Panc1 (cell line): ENCODE measurements at regions not wholly inside any gene's neighbourhood (a gene's known extent, or its start where the extent isn't known, plus 50 kb on each side); places are given as distances from the start of the nearest gene placed in this dataset.

ENCODE experiments used
- ATAC-seq: fragments of 200-7000 bp; cut with Tn5 transposase; 2 replicates; pipeline ENCODE4 v1.9.1; 2020; ENCODE audit warnings: mild to moderate bottlenecking, moderate library complexity
- BruUV-seq: library from RNA; stranded (reverse); fragments of 400-500 nt; replicated peaks from 2 replicates; lab custom pipeline; 2021; lab: Mats Ljungman, UMichigan
- CTCF ChIA-PET: fragments of 300-600 bp; sonication (Branson Sonifier 250); formaldehyde crosslinking; loops from one replicate; lab custom pipeline; 2022; ENCODE audit warnings: antibody characterized with exemption; lab: Charles Lee
- POLR2A ChIA-PET: fragments of 300-600 bp; sonication (Branson Sonifier 250); formaldehyde crosslinking; loops from one replicate; lab custom pipeline; 2022; ENCODE audit warnings: antibody characterized with exemption; lab: Charles Lee
- DNase-seq: peaks from one replicate; pipeline ENCODE4 v3.0.0-alpha.2; 2010; ENCODE audit warnings: low read depth, low spot score
- H3K27ac ChIP-seq: 2 replicates; pipeline ENCODE4 v1.5.1; 2011; ENCODE audit warnings: mild to moderate bottlenecking, low read length, inconsistent platforms
- H3K27me3 ChIP-seq: fragments of 200-500 bp; sonication (Bioruptor generic); 2 replicates; pipeline ENCODE4 v1.6.0; 2014; ENCODE audit warnings: low read length, inconsistent platforms; ENCODE audit not compliant: control insufficient read depth, insufficient read depth
- H3K36me3 ChIP-seq: fragments of 200-500 bp; sonication (Bioruptor generic); 2 replicates; pipeline ENCODE4 v1.5.1; 2014; ENCODE audit warnings: inconsistent platforms, mild to moderate bottlenecking, low read length, moderate library complexity; ENCODE audit not compliant: control insufficient read depth, insufficient read depth
- H3K4me1 ChIP-seq: 2 replicates; pipeline ENCODE4 v1.5.1; 2011; ENCODE audit warnings: inconsistent platforms, mild to moderate bottlenecking, low read length, moderate library complexity; ENCODE audit not compliant: control insufficient read depth, insufficient read depth
- H3K4me3 ChIP-seq, 2 experiments: 2 replicates each; pipeline ENCODE4 v1.5.1; 2011 to 2012; ENCODE audit warnings: low read depth in 2 of 2, low read length in 2 of 2, mild to moderate bottlenecking in 2 of 2, inconsistent platforms in 1 of 2, moderate library complexity in 1 of 2
- H3K9me3 ChIP-seq: fragments of 200-500 bp; sonication (Bioruptor generic); 2 replicates; pipeline ENCODE4 v1.5.1; 2014; ENCODE audit warnings: low read depth, mild to moderate bottlenecking, inconsistent platforms, low read length, moderate library complexity; ENCODE audit not compliant: control insufficient read depth, insufficient read depth
- POLR2AphosphoS5 ChIP-seq: IDR thresholded peaks from 2 replicates; pipeline ENCODE4 v1.6.1; 2012; ENCODE audit warnings: mild to moderate bottlenecking, low read depth, low read length, moderate library complexity
- SIN3A ChIP-seq: IDR thresholded peaks from 2 replicates; pipeline ENCODE4 v1.6.1; 2012; ENCODE audit warnings: low read depth, mild to moderate bottlenecking, low read length, moderate library complexity, borderline replicate concordance; ENCODE audit not compliant: insufficient read depth
- TCF7L2 ChIP-seq: IDR thresholded peaks from 2 replicates; pipeline ENCODE4 v1.6.1; 2011; ENCODE audit warnings: mild to moderate bottlenecking, low read depth, low read length, inconsistent platforms
- in situ Hi-C: cut with HindIII; loops from 2 replicates; pipeline ENCODE4 v1.10.0; 2016; ENCODE audit warnings: low sequenced_read_pairs, low pct_unique_long_range_greater_than_20kb
- intact Hi-C: fragments of 100-400 bp; cut with micrococcal nuclease; formaldehyde crosslinking; loops from one replicate; pipeline ENCODE4 v1.10.0; 2022; ENCODE audit not compliant: unreplicated experiment
- TF ChIP-seq, protein P1 (sequence below), 2 experiments: IDR thresholded peaks; 2 replicates each; pipeline ENCODE4 v1.6.1; 2011 to 2012; ENCODE audit warnings: low read depth in 2 of 2, control low read depth in 1 of 2, low read length in 1 of 2, mild to moderate bottlenecking in 1 of 2, moderate library complexity in 1 of 2; ENCODE audit not compliant: insufficient read depth in 1 of 2
- TF ChIP-seq, protein P2 (sequence below): fragments of 450-650 bp; IDR thresholded peaks from 2 replicates; pipeline ENCODE4 v1.5.1; 2017; ENCODE audit warnings: mild to moderate bottlenecking

GRCh38 chr5:54748527-54748926 is 231.0 kb downstream of the SNX18 start:
- Histone ChIP-seq H3K36me3 (no peaks in the 10 kb centered on the region), H3K9me3 (no peaks in the 10 kb centered on the region), H3K4me3 (no peak overlapping the region), H3K27me3 (no peaks in the 10 kb centered on the region), H3K27ac (no peak overlapping the region), H3K4me1 (no peaks in the 10 kb centered on the region)
- POLR2A ChIA-PET, result no interaction called here
- intact Hi-C loops, result no loop called here
- ATAC-seq (no peak), DNase-seq (no peak)
- no TSS peak for BruUV-seq
- TF ChIP-seq, protein P1, sequence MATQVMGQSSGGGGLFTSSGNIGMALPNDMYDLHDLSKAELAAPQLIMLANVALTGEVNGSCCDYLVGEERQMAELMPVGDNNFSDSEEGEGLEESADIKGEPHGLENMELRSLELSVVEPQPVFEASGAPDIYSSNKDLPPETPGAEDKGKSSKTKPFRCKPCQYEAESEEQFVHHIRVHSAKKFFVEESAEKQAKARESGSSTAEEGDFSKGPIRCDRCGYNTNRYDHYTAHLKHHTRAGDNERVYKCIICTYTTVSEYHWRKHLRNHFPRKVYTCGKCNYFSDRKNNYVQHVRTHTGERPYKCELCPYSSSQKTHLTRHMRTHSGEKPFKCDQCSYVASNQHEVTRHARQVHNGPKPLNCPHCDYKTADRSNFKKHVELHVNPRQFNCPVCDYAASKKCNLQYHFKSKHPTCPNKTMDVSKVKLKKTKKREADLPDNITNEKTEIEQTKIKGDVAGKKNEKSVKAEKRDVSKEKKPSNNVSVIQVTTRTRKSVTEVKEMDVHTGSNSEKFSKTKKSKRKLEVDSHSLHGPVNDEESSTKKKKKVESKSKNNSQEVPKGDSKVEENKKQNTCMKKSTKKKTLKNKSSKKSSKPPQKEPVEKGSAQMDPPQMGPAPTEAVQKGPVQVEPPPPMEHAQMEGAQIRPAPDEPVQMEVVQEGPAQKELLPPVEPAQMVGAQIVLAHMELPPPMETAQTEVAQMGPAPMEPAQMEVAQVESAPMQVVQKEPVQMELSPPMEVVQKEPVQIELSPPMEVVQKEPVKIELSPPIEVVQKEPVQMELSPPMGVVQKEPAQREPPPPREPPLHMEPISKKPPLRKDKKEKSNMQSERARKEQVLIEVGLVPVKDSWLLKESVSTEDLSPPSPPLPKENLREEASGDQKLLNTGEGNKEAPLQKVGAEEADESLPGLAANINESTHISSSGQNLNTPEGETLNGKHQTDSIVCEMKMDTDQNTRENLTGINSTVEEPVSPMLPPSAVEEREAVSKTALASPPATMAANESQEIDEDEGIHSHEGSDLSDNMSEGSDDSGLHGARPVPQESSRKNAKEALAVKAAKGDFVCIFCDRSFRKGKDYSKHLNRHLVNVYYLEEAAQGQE (IDR thresholded peaks at IDR 0.05; ENCODE audit: insufficient read depth in 1 of 2, low read depth in 2 of 2, low read length in 1 of 2), result no peak
- TF ChIP-seq POLR2AphosphoS5 (no peak), TCF7L2 (no peak), SIN3A (no peak)
- TF ChIP-seq, protein P2, sequence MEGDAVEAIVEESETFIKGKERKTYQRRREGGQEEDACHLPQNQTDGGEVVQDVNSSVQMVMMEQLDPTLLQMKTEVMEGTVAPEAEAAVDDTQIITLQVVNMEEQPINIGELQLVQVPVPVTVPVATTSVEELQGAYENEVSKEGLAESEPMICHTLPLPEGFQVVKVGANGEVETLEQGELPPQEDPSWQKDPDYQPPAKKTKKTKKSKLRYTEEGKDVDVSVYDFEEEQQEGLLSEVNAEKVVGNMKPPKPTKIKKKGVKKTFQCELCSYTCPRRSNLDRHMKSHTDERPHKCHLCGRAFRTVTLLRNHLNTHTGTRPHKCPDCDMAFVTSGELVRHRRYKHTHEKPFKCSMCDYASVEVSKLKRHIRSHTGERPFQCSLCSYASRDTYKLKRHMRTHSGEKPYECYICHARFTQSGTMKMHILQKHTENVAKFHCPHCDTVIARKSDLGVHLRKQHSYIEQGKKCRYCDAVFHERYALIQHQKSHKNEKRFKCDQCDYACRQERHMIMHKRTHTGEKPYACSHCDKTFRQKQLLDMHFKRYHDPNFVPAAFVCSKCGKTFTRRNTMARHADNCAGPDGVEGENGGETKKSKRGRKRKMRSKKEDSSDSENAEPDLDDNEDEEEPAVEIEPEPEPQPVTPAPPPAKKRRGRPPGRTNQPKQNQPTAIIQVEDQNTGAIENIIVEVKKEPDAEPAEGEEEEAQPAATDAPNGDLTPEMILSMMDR, result no peak
- CTCF ChIA-PET, result no interaction called here
- in situ Hi-C loops, result no loop called here

- TF ChIP-seq, protein P2, result no peak
- no peak for TF ChIP-seq TCF7L2
- no peak for TF ChIP-seq SIN3A
- no peak for TF ChIP-seq POLR2AphosphoS5
- TF ChIP-seq, protein P1 (IDR thresholded peaks at IDR 0.05; ENCODE audit: insufficient read depth in 1 of 2, low read depth in 2 of 2, low read length in 1 of 2), result no peak
- intact Hi-C loops, result no loop called here
- CTCF ChIA-PET, result no interaction called here
- no peak overlapping the region for H3K27ac ChIP-seq
- H3K27me3 ChIP-seq, result no peaks in the 10 kb centered on the region
- ATAC-seq (no peak), DNase-seq (no peak)
- H3K36me3 ChIP-seq, result no peaks in the 10 kb centered on the region
- POLR2A ChIA-PET, result no interaction called here
- H3K4me1 ChIP-seq, result no peaks in the 10 kb centered on the region
- no TSS peak for BruUV-seq
- no peak overlapping the region for H3K4me3 ChIP-seq
- no peaks in the 10 kb centered on the region for H3K9me3 ChIP-seq
- in situ Hi-C loops, result no loop called here
Observed at GRCh38 chr5:54746777-54747398, 229.3 kb downstream of the SNX18 start.
